ENCODE measurements at regions not wholly inside any gene's neighbourhood (a gene's known extent, or its start where the extent isn't known, plus 50 kb on each side); places are given as distances from the start of the nearest gene placed in this dataset.

DNA sequence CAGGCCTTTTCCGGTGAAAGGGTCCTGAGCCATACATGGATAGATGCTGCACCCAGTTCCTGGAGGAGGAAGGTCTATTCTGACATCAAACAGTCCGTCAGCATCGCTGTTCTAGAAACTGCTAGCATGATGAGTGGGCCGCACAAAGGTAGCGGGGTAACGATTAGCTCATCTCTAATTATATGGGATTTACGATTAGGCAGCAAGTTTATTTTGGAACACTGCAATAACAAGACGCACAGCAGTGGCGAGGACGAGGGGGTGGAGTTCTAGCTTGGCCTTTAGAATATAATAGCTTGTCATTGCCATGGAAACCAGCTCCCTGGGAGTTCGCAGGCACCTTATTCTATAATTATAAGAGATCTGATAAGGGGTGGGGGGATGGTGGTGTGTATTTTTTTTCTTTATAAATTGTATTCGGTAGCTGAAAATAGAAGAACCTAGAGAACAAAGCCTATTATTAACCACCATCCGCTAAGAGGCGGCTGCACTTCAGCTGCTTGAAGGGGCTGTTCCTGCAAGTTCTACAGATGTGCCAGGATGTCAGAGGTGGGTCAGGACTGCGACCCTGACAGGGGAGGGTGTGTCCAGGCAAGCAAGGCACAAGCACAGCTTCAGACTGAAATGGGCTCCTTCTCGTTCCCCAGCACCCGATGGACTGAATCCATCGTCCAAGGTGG, 311.0 kb downstream of the AGTPBP1 start:
- DNase-seq (ENCODE audit: low spot score) (no peak), ATAC-seq (no peak)

DNA sequence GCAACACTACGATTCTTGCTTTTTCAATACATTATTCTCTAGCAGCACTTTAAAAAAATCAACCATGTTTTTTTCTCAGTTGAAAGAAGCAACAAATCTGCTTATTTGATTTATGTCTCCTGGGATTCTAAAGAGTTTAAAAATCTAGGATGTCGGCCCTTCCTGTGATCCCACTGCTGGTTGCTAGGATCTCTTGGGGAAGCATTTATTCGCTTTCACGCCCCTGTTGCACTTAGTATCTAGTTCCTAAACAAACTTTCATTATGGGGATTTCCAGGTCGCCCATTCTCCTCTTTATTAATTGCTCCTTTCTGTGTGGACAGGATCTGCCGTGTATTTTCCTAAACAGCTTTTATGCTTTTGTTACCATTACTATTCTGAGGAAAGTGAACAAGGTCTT, 313.5 kb downstream of the AGTPBP1 start:
- DNase-seq (ENCODE audit: low spot score) (no peak), ATAC-seq (no peak)

DNA sequence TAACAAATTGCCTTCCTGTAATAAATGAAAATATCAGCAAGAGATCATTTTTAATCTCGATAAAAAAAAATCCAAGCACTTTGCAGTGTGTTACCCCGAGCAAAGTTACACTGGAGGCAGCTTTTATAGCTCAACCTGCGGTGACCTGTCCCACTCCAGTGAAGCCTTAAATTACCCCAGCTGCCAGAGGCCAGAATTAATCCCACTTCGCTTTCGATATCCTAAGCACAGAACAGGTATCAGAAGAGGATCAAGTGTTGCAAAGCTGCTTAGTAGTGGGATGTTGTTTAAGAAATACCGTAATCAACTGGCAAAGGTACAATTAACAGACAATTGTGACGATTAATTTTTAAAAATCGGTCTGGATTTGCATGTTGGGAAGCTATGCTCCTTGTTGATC, 314.0 kb downstream of the AGTPBP1 start:
- DNase-seq (ENCODE audit: low spot score) = no peak
- no peak for ATAC-seq

DNA sequence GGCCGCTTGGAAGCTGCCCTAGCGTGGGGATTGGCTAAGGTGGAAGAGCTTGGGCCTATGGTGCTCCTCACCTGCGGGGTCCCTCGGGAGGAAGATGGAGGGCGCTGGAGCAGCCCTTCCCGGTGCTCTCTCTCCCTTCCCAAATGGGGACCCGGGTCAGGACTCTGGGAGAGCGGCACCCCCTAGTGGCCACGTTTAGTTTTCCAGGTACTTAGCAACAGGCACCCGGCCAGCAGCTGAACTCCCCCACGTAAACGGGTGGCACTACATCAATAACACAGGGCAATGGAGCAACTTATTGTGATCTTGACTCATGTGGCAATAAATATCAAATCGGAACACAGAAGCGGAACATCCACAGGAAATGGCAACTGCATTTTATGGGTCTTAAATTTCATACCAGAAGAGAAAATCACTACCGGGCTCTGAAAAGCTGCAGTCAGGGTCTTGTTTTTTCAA, 316.6 kb downstream of the AGTPBP1 start:
- ATAC-seq = peak; percentile 84
- peak; percentile 62 for DNase-seq (ENCODE audit: low spot score)

DNA sequence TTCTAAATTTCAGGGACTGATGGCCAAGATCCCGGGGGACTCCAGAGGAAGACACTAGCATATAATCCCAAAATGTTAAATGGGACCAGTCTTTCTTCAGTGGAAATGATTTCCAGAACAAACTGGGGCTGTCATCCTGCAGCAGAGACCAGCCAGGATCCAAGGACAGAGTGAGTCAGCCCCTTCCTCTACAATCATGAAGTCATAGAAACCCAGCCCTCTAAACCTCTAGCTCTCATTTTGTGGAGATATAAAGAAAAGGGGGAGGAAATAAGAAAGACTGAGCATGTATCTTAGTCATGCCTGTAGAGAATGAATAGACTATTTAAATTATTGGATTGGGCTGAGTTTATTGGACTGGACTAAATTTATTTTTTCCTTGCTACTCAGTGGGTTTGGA, 318.3 kb downstream of the AGTPBP1 start:
- ATAC-seq = no peak
- DNase-seq (ENCODE audit: low spot score) = no peak

DNA sequence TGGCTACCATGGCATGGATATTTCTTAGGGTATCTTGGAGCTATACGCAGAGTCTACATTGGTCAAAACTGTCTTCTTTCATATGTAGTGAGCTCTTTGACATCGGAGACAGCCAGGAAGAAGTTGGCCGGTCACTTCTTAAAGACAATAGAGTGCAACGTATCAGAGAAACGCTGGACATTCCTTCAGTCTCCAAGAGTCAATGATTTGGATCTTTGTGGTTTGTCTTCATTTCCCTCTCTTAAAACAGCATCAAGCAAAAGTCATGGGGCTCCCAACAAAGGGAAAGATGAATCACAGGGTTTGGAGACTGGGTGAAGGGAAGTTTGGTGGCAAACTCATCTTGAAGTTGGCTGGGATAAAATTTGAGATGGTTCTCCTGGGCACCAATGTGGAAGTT, 320.1 kb downstream of the AGTPBP1 start:
- no peak for DNase-seq (ENCODE audit: low spot score)
- no peak for ATAC-seq

DNA sequence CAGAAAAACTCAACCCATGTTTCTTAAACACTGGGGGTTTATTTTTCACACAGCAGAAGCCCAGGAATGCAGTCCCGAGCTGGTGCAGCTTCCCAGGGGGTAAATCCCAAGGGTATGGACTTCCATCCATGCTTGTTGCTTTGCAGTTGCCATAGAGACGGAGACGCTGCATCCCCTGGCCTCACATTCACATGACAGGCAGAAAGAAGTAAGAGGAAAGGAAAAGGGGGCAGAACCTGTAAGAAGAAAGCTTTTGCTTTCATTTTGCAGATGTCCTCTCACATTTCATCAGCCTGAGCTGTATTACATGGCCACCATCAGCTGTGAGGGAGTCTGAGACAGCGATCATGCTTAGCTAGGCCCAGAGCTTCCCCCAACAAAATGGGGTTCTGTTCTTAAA, 321.0 kb downstream of the AGTPBP1 start:
- no peak for ATAC-seq
- DNase-seq (ENCODE audit: low spot score) = no peak

DNA sequence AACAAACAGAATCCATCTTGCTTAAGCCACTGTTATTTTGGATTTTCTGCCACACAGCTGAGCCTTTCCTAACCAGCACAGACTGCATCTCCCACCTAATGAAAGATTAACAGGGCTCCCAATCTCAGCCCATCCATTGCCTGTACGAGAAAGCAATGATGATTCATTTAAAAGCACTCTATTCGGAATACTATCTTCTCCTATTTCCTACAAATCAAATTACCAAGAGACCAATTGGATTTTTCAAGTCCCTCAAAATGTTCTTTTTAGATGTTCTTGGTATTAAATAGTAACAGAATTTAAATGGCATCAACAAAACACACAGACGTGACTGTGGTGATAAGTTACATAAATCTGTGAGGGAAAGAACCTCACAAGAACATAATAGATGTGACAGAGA, 324.1 kb downstream of the AGTPBP1 start:
- DNase-seq (ENCODE audit: low spot score) (no peak), ATAC-seq (no peak)

DNA sequence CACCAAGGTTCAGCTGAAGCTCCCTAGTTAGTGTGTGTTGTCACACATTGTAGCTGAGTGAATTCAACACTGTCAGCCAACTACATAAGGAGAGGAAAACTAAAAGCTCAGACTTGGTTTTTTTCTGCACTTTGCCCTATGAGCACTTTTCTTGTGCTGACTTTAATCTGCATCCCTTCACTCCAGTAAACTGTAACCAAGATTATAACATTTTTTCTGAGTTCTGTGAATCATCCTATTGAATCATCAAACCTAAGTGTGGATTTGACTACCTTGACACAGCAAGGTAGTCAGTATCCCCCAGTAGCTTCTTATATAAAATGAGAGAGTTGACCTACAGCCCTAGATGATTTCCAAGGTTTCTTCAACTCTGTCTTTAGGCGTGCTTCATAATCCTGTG, 325.0 kb downstream of the AGTPBP1 start:
- ATAC-seq (no peak), DNase-seq (ENCODE audit: low spot score) (no peak)

DNA sequence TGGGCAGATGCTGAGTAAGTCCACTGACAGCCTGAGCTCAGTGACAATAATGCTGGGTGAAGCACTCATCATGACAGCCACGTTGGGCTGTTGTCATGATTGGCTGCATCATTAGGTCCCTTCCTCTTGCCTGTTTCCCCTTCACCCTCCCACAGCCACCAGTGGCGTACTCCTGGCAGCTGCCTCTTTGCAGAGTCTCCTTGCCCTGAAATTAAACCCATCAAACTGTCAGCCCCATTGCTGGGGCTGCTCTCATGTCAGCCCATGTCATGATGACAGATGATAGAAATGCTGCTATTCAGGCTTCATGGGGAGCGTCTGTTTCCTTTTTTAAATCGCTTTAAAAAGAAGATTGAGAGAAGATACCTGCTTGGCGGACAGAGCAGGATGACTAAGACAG, 327.4 kb downstream of the AGTPBP1 start:
- ATAC-seq (no peak), DNase-seq (ENCODE audit: low spot score) (no peak)

DNA sequence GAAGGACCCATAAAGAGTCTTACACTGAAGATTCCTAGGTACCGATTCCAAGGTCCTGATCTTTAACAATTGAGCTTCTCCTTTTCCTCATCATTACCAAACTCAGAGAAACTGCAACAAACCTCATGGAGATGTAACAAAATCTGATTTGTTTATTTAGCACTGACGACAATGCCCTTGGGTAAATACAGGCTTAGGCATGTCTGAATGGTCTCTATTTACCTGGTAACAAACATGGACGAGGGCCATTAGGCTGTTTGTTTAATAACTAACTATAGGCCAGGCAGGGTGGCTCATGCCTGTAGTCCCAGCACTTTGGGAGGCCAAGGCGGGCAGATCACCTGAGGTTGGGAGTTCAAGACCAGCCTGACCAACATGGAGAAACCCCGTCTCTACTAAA, 333.3 kb downstream of the AGTPBP1 start:
- ATAC-seq (peak; percentile 38), DNase-seq (ENCODE audit: low spot score) (no peak)

DNA sequence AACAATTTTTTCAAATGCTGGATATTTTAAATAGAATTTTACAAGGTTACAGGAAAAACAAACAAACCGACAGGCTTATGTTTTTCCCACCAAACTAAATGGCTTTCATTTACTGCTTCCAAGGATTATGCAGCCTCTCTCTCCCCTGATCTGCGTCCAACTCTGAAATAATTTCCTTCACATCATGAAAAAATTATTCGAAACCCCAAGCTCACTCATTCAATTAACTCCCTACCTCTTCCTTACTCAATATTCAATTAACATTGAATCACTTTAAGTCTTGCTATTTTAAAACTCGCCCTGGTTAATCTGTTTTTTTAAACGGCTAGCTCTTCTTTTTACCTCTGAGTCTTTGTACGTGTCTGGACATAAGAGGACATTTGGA, 336.2 kb downstream of the AGTPBP1 start:
- DNase-seq (ENCODE audit: low spot score) (no peak), ATAC-seq (no peak)

DNA sequence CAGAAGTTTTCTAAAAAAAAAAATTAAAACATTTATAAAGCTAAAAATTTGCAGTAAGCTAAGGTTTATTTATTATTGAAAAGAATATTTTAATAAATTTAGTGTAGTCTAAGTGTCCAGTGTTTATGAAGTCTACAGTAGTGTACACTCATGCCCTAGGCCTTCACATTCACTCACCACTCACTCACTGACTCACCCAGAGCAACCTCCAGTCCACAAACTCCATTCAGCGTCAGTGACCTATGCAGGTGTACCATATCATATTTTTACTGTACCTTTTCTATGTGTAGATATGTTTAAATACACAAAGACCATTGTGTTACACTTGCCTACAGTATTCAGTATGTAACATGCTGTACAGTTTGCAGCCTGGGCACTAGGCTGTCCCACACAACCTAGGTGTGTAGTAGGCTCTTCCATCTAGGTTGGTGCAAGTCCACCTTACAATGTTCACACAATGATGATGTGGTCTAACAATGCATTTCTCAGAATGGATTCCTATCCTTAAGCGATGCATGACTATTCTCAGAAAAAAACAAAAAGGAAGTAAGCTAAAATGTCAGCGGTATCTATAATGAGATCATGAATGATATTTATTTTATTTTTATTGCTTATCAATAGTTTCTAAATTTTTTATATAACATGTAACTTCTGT, 336.7 kb downstream of the AGTPBP1 start:
- ATAC-seq (no peak), DNase-seq (ENCODE audit: low spot score) (no peak)

DNA sequence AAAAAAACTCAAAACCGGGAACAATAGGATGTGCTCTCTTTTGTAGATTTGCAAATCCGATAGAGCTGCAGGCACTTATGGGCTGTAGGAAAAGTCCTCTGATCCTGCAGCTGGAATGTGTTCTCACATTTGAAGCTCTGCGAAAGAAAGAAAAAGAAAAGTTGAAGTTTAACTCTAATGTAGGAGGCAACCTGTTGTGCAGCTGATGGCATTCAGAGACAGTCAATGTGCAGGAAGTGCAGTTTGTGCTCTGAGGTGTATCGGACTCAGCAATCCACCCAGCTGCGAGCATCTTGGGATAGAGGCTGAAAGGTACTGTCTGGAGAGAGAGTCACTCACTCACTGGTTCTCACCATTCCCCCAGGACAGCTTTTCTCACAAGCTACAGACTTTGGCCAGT, 339.2 kb downstream of the AGTPBP1 start:
- no peak for ATAC-seq
- no peak for DNase-seq (ENCODE audit: low spot score)

DNA sequence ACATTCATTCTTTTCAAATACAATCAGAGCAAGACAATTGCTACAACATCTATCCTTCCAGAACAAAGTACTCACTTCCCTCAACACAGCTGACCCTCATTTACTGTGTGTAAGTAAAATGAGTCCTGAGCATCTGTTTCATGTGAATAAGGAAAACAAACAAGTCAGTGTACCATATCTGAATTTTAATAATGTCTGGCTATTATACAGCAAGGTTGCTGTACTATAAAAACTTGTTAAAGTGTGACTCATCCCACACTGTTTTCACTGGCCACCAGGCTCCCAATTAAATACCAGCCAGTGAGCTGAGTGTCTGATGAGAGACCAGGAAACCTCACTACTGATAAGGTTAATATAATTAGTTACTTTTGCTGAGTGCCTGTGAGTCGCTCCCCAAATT, 339.8 kb downstream of the AGTPBP1 start:
- no peak for ATAC-seq
- no peak for DNase-seq (ENCODE audit: low spot score)

DNA sequence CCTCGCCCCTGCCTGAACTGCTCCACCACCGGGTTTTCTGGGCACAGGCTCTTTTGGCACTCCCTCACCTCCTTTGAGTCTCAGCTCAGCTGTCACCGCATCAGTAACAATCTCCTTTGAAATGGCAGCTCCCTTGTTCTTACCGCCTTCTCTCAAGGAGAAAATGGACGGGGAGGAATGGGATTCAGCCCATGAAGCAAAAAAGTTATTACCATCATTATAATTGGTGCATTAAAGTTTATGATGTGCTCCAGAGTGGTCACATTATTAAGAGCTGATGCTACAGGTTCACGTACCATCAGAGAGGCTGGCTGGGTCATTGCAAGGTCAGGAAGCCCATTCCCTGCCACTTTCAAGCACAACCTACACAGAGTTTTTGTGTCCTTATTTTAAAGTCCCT, 344.7 kb downstream of the AGTPBP1 start:
- no peak for DNase-seq (ENCODE audit: low spot score)
- ATAC-seq = no peak

DNA sequence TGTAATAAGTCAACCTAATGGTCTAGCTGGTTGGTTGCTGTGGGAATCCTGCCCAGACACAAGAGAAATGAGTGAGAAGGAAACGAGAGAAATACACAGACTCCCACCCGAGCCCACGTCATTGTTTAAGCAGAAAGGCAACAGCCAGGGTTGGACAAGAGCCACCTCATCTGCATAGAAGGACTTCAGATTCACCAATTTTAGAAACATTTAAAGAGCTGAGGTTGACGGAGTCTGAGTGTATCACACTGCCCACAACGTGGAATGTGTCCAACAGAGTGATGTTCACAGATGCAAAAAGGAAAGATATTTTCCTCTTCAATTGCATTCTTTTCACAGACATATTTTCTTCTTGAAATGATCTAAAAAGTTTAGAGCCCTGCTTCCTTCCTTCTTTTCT, 349.5 kb downstream of the AGTPBP1 start:
- no peak for ATAC-seq
- DNase-seq (ENCODE audit: low spot score) = no peak

DNA sequence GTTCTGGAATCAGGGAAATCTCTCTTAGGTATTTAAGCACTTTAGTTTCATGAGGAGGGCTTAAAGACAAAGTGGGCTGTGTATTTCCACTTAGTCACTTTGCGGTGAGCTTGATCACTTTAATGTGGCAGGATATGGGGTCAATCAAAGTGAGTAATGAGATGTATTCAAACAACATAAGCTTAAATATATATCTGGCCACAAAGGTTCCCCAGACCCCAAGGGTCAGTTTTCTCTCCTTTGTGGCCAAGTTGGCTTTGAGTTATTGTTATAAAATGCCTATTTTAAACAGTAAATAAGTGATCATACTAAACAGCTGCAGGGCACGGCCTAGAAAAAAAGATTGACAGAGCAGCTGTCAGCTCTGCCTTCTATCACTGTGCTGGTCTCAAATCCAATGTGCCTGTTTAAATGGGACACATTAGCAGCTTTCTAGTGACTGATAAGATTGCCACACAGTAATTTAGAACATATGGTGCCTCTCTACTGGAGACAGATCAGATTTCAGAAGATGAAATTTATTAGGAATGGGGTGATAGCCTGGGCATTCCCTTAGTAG, 363.9 kb downstream of the AGTPBP1 start:
- no peak for ATAC-seq
- DNase-seq (ENCODE audit: low spot score) = no peak

DNA sequence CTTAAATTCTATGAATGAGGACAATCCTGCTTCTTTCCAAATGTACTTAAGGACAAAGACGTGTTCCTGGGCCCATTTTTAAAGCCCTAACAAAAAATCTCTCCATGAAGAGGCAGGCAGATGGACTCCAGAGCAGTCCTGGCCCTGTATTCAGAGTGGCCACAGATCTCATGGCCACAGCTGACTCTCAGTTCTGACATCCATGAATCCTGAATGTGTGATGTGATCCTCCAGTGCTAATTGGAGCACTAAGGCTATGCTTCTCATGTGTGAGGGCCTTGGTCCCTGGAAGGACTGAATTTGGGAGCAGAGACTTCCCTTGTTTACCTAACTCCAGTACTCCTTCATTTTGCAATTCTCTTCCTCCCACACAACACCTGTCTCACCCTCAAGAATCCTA, 373.0 kb downstream of the AGTPBP1 start:
- DNase-seq (ENCODE audit: low spot score) (no peak), ATAC-seq (no peak)

DNA sequence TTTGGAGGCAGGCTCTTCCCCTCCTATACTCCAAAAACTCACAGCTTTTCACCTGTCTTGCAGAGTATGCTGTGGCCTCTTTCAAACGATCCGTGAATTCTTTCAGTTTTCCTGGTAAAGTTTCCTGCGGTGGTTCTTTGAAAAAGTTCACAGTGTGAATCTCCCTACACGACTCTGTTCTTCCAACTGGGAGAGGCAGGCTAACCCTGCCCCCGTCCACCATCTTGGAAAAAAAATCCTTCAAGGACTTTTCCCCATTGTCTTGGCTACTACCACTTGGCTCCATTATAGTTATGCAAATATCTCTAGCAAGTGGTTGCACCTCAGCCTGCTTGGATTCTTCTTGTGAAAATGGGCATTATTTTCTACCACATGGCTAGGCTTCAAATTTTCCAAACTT, 382.6 kb downstream of the AGTPBP1 start:
- ATAC-seq (no peak), DNase-seq (ENCODE audit: low spot score) (no peak)

DNA sequence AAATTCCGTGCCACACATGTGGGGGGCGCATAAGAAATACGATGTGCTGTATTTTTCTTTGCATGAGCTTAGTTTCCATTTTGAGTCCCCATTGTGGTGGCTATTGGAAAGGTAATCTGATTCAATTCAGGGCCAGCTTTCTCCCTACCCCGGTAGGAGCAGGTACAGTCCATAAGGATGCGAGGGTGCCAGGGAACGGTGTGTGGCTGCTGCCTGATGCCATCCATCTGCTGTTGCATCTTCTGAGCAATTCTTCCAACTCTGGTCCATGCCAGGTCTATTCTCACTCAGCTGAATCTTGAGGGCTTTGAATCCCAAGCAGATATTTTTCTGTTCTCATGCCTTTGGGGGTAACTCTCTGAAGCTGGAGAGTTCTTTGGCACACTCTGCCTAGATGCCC, 392.7 kb downstream of the AGTPBP1 start:
- DNase-seq (ENCODE audit: low spot score) = no peak
- no peak for ATAC-seq

DNA sequence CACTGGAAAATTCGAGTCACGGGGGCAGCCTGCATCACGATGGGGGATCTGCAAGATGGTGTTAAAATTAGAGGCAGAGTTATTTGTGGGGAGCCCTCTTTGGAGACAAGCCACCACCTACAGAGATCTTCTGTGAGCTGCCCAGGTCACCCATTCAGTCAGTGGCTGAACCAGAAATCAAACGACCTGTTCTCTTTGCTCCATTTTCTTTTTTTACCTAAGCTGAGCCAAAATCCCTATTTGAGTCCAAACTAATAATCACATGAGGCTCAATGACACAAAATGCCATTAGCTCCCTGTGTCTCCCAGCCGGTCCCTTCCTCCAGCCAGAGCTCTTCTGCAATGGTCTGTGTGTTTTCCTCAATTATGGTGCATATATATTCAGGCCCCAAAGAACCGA, 394.2 kb downstream of the AGTPBP1 start:
- DNase-seq (ENCODE audit: low spot score) = no peak

DNA sequence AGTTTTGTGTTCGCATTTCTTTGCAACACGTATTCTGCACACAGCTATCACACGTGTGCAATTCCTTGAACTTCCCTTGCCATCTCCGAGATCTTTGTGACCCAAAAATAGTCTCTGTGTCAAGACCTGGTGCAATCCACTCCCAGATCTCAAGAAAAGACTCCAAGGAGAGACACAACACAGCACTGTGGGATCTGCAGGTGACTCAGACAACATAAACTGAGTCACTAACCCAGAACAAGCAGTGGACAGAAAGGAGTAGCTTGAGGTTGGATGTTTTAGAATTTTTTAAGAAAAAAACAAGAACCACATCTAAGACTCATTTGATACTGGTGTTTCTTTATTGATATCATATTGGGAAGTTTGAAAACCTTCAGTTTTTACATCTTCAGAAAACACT, 396.9 kb downstream of the AGTPBP1 start:
- DNase-seq (ENCODE audit: low spot score) (no peak), ATAC-seq (no peak)

More for the DNA sequence above, 394.2 kb downstream of the AGTPBP1 start:
- no peak for ATAC-seq

Measured in left lobe of liver (tissue), 2 donors.